ENCODE measurements at regions not wholly inside any gene's neighbourhood (a gene's known extent, or its start where the extent isn't known, plus 50 kb on each side); places are given as distances from the start of the nearest gene placed in this dataset.

DNA sequence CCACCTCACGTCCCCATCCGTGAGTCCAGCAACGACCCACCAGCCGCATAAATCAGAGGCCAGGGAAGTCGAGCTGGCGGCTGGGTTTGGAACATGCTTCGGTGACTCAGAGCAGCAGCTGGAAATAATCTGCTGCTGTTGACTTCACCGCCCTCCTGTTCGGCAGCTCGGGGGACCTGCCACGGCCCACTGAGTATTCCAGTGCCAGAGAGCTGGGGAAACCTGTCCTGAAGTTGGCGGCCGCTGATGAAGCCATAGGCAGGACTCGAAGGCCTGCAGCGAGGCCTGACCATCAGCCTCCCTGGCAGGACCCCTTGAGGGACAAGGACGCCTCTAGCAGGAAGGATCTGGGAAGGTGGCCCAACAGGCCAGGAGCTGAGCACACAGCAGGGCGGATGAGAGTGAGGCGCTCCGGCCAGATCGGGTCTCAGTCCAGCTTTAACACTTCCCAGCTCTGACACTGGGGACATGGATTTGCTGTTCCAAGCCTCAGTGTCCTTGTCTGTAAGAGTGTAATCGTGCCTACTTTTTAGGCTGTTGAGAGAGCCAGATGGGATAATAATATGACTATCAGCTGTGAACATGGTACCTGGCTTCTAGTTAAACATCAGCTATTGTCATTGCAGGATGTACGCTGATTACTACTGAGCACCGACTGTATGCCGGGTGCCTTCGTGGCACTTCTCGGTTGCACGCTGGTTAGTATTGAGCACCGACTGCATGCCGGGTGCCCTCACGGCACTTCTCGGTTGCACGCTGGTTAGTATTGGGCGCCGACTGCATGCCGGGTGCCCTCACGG lies 50.4 kb upstream of the CIBAR2 start:
- no peak for DNase-seq

DNA sequence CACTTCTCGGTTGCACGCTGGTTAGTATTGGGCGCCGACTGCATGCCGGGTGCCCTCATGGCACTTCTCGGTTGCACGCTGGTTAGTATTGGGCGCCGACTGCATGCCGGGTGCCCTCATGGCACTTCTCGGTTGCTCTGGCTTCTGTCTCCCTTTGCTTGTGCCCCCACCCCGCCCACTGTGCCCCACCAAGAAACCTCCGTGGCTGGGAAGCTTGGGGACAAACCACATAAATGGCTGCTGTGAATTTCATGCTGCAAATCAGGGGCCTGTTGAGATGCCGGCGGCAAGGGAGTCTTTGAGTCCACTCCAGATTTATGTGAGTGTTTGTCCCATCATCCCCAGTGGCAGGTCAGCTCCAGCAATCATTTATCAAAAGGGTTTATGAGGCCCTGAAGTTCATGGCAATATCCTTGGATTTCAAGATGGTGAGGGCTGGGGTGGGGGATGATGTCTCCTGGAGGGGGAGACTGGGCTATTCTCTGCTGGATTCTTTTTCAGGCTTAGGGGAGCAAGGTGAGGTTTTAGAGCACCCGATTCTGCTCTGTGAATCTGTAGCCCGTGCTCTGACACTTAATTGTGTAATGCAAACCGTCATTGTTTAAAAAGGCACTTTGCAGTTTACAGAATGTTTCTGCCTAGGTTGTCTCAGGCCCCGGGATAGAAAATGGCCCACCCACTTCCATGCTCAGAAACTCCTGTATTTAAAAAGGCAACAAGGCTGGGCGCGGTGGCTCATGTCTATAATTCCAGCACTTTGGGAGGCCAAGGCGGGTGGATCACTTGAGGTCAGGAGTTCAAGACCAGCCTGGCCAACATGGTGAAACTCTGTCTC lies 51.2 kb upstream of the CIBAR2 start:
- no peak for DNase-seq

DNA sequence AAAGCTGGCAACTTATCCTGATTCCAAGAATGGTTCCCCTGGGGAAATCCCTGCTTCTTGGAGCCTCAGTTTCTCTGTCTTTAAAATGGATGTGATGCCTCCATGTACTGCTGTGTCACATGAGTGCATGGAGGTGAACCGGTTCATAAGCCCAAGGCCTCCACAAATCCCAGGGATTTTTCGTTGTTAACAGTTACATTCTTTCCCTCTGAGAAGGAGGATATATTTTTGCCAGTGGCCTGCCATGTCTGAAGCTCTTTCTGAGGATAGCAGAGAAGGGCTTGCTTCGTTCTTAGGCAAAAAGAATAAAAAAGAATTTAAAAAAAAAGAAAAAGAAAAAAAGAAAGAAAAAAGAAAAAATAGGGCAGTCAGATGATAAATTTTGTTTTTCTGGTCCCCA lies 52.2 kb upstream of the CIBAR2 start:
- DNase-seq = no peak

DNA sequence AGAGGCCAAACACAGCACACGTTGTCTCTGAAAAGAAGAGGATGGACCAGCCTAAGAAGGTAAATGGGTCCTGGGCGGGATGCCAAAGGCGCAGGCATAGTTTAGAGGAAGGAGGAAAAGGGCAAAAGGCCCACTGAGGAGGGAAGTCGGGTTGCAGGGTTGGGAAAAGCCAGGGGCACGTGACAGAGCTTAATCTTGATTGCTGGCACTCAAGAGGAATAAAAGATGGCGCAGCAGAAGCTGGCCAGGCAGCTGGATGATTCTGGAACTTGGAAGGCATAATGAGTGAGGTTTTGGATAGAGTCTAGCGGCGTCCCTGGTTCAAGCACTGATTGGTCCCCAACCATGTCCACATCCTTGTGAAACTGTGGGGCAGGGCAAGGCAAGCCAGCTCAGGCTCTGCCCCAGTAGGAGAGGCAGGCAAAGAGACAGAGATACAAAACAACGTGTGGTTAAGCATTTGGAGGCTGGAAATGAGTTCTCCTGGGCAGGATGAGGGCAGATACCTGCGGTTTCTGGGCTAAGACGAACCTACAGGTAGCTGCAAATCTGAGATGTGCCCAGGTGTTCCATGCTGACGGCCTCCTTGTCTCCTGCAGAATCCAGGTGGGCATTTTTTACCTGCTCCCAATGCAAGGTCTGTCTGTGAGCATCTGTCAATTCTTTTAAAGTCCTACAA lies 52.7 kb upstream of the CIBAR2 start:
- no peak for DNase-seq

DNA sequence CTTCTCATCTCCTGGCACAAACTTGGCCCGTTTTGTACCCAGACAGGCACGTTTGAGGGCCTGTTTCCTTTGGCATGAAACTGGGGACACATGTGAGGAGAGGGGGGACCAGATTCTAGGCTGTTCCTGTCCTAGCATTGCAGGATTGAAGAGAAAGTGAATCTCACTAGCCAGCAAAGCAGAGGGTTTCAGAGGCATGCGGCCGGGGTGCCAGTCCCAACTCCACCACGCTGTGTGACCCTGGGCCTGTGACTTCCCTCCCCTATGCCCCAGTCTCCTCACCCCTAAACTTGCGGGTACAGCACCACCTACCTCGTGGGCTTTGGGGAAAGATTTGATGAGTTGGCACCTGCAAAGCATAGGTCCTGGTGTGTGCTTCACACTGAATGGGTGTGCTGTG lies 53.5 kb upstream of the CIBAR2 start:
- no peak for DNase-seq

DNA sequence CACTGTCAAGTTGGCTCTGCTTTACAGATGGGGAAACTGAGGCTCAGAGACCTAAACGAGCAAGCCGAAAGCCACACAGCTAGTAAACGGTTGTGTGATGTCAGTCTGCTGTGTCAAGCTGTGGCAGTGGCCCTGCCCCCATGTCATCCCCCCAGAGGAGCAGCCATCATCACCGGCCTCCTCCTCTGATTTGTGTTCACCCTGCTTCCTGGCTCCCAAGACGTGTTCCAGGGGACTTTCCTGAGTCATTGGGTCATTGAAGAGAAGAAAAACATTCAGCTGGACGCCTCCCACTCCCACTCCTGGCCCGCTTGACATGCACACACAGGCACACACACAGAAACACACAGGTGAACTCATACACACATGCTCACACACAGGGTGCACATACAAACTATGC lies 54.0 kb upstream of the CIBAR2 start:
- DNase-seq = no peak

DNA sequence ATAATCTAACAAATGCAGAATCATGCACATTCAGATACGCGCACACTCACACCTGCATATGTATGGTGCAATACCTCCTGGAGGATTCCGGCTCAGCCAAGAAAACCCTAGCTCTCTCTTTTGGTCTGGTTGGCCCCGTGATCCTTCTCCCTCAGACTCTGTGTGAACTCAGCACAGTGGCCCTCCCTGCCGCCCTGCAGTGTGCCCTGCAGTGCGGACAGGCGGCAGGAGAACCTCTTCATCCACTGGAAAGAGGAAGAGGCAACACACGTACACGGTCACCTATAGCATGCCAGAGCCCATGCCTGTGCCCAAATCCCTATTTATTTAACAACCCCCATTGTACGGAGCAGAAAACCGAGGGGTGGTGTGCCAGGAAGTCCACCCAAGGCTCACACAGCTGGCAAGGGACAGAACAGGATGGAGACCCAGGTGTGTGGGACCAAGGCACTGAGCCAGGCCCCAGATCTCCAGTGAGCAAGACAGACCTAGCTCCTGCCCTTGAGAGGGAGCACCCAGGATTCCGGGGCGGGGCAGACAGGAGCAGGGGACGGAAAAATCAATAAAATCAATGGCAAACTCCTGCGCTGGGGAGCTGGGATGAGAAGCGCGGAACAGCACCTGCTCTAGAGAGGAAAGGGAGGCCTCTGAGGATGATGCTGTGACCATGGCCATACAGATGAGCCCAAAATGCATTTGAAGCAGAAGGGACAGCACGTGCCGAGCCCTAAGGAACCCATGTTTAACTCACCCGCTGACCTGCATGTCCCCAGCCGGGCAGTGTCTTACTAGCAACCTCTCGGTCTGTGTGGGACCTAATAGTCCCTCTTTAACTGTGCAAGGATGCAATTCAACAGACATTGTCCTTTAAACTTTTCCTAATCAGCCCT lies 54.7 kb upstream of the CIBAR2 start:
- DNase-seq = no peak

DNA sequence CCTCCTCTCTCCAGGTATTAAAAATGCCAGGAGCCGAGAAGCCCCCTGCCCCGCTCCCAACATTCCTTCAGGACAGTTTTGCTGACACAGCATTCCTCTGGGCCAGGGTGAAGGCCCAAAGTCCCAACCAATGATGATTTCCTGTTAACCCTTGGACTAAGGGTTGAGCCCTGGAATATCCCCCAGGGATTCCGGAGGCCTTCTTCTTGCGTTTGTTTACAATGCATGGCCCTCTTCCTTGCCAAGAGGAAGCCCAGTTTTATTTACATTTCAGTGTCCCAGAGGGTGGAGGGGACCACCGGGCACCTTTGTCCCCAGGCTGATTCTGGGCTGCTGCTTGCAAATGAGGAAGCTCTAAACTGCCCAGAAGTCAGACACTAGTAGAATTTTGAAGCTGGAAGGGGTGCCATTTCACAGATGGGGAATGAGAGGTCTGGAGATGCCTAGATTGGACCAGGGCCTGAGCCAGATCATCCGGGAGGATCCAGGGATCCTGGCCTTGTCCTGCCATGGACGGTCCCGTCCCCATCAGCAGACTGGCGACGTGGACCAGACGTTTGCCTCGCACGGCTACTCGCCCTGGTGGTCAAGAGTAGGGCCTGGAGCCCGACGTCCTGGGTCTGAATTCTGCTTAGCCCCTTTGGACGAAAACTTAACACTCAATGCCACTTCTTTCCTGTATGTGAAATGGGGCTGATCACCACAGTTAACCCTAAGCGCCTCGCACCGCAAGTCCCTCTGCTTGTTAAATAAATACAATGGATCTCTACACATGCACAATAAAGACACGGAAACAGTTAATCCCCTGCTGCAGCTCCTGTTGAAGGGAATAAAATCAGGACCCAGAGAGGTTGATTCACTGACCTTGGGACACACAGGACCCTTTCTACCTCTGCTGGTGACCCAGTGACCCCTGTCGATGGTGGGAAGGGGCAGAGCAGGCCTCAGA lies 55.6 kb upstream of the CIBAR2 start:
- no peak for DNase-seq

DNA sequence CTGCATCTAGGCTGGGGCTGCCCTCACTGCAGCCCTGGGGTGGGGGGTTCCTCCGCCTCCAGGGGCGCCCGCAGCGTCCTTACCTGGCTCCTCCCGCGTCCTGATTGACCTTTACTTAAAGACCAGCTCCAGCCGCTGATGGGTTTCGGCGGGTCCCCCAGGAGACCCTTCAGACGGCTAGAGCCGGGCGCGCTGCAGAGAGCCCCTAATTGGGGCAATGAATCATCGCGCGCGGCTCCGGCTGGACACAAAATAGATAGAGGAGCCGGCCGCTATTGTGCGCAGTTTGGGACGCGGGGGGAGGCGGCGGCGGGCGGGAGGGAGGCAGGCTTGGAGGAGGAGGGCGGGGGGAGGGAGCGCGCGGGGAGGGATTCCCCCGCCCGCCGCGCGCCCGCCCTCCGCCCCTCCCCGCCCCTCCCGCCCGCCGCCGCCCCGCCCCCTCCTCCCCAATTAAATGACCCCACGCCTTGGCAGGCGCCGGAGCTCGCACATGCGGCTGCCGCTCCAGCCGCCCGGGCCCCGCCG lies 56.5 kb upstream of the CIBAR2 start:
- no peak for DNase-seq

DNA sequence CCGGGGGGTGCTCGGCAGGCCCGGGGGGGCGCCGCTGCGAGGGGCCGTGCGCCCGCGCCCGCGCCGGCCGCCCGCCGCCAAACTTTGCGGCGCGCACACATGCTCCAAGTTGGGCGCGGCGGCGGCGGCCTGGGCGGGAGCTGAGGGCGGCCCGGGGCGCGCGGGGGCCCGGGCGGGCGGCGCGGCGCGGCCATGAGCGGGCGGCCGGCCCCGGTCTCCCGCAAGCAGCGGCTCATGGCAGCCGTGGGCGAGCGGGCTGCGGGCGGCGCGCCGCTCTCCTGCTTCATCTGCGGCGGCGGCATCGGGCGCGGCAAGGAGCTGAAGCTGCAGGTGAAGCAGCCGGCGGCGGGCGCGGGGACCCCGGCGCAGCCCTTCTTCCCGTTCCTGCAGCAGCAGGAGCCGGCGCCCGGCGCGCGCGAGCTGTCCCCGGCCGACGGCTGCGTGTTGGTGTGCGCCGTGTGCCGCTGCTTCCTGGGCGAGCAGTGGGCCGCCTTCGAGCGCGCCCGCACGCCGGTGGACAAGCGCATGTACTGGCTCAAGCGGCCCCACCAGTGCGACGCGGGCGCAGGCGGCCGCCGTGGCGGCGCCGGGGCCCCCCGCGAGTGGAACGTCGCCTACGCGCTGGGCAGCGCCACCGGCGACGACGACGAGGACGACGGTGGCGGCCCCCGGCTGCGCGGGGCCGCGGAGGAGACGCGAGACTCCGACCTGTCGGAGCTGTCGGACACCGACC lies 57.2 kb upstream of the CIBAR2 start:
- no peak for DNase-seq

DNA sequence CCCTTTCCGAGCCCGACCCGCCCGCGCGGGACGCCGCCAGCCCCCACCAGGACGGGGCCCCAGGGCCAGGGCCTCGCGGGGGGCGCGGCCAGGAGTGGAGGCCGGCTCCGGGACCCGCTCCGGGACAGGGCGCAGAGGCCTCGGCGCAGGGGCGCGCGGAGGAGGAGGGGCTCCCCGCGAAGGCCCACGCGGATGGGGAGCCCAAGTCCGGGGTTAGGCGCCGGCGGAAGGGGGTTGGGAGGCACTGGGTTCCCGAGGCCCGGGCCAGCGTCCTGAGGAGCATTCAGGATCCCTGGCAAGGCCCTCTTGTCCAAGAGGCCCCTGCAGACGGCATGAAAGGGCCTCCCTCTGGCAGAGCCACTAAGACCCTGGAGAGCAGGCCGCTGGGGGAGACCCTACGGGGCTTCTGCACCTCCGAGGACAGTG lies 57.8 kb upstream of the CIBAR2 start:
- DNase-seq = no peak

DNA sequence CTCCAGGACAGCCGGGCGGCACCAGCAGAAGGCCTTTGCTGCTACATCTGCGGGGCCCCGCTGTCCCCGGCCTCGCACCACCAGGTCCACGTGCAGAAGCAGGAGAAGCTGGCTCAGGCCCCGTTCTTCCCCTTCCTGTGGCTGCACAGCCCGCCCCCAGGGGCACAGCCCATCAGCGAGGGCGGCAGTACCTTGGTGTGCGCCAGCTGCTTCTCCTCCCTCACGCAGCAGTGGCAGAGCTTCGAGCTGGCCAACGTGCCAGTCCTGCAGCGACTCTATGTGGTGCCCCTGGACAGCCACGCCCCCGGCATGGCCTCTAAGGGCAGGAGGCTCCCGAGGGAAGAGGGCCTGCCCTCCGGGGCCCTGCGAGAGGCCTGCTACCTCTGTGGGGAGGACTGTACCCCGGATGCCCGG lies 58.3 kb upstream of the CIBAR2 start:
- DNase-seq = no peak

DNA sequence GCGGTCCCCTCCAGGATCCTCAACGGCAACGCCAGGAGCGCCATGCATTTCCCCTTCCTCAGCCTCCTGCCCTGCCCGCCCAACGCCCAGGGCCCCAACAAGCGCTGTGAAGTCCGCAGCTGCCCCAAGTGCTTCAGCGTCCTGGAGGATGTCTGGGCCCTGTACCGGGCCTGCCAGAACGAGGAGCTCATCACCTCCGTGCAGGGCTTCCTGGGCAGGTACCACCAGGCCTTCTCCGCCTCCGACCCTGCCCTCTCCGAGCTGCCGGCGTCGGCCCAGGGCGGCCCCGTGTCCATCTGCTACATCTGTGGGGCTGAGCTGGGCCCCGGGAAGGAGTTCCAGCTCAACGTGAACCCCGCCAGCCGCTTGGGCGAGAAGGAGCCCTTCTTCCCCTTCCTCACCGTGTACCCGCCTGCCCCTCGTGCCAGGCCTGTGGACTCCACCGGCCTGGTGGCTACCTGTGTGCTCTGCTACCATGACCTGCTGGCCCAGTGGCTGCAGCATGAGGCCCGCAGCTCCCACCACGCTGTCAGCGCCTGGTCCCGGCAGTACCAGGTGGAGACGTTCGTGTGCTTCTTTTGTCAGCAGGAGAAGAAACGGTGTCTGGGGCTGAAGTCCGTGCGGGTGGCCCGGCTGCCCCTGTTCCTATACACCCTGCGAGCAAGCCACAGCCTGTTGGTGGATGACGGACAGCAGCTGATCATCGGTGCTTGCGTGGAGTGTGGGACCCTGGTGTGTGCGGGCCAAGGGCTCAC lies 58.9 kb upstream of the CIBAR2 start:
- no peak for DNase-seq

DNA sequence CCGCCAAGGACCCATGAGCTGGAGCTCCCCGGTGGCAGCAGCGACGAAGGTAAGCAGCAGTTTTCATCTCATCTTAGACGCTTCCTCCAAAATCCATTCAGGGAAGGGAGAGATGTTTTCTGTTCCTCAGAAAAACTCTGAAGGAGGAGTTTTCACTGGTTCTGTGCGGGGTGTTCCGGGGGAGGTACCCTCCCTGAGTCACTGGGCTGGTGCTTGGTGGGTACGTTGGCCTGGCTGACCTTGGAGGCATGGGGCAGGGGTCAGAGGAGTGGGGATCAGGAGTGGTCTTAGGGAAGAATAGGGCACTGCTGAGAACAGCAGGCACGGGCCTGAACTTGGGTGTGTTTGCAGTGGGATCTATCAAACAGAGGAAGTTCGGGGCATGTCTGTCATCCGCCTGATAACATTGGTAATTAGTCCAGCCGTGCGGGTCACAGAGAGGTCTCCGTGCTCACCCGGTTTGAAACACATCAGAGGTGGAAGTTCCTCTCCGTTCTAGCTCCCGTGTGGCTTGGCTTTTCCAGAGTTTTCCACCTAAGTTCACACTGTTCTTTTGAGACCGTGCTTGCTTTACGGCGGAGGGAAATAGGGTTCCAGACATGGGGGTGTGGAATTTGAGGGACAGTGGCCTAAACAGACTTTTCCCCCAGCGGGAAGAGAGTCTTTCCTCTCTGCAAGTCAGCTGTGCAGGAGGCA lies 59.6 kb upstream of the CIBAR2 start:
- no peak for DNase-seq

DNA sequence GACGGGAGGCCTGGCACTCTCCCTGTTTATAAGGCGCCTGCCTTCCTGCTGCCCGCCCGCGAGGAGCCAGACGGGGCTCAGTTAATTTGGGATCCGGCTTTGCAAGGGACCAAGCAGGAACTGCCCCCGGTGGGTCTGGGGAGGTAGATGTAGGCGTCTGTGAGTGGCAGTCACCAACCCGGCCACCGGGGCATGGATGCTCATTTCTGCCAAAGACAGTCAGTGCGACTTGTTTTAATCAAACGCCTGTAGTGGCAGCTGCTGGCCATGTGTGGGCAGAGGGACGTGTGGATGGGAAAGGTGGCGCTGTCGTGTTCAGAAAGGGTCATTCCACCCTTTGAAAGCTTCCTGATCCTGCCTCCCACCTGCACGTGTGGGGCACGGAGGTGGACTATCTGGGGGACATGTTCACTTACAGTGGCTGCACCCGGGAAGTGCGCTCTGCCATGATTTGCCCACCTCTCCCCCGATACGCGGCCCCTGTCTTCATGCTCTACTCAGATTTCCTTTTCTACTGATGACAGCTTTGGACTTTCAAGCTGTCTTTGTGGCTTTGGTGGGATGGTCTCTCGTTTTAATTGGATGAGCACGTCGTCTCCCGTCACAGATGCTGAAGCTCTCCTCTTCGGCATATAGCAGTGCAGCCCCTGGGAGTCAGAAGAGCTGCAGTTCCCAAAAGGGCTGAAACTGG lies 60.3 kb upstream of the CIBAR2 start:
- DNase-seq = peak; percentile 8

DNA sequence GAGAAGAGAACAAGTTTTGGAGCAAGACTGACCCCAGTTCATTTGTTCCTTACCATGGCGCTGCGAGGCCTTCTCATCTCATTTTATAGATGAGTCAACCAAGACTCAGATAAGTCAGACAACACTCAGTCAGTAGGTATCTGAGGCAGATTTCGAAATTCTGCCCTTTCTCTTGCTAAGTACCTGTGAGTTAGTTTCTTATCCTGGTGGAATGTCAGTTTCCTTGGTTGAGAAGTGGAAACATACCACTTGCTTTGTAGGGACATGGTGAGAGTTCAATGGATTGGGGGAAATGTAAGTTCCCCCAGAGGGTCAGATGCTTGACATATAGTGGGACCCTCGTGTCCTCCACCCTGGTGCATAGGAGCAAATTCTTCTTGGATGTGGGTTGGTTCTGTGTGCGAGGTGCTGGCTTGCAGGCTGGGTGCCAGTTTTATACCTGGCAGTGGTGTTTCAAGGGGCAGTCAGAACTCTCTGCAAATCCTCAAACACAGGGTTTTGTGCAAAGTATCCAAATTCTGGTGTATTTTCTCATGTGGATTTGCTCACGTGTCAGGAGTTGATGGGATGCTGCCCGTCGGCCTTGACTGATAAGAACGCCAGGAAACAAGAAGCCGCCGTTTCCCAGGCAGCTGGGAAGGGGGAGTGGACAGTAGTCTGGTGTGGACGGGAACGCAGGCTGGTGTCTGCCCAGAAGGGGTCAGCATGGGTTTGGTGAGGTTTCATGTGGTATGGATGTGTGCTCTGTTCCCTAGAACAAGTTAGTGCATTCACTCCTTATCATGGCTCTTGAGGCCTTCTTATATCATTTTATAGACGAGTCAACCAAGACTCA lies 61.1 kb upstream of the CIBAR2 start:
- DNase-seq = no peak

DNA sequence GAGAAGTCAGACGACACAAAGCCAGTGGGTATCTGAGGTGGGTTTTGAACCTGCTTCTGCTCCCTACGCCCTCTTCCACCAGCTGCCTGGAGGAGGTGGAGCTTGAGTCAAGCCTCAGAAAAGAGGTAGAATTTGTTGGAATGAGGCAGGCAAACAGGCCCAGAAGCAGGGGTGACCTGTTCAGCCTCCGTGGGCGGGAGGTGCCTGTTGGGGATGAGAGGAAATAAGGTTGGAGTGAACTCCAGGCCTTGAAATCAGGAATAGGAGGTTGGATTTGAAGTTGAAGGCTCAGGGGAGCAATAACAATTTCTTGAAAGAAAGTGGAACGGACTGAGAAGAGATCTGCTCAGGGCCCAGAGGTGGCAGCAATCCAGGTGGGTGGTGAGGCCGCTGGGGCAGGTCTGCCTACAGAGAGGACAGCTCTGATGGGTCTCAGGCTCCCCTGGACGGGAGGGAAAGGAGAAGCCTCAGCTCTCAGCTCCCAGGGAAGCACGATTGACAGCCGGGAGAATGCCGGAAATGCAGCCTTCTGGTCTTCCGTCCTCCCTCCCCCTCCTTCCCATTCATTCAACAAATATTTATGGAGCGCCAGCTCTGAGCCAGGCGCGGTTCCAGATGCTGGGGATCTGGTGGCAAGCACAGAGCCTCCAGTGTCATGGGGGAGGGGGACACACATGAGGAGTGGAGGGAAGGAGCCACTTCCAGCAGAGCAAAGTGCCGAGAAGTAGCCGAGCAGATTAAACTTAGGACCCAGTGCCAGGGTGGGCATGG lies 61.9 kb upstream of the CIBAR2 start:
- DNase-seq = no peak

Measured in suppressor macrophage treated with lipopolysaccharide for 4 hours (primary cell).